K562 (cell line): ENCODE measurements at regions not wholly inside any gene's neighbourhood (a gene's known extent, or its start where the extent isn't known, plus 50 kb on each side); places are given as distances from the start of the nearest gene placed in this dataset.

Experiments used
- BRD4 ChIP-seq: fragments of 200-600 bp; sonication (generic); IDR thresholded peaks from 2 replicates; pipeline ENCODE4 v1.6.1; 2017; ENCODE audit warnings: inconsistent platforms
- CHD7 ChIP-seq: fragments of 200-600 bp; sonication (generic); IDR thresholded peaks from one replicate; pipeline ENCODE4 v1.6.1; 2012; ENCODE audit warnings: mild to moderate bottlenecking, low read depth, low read length, inconsistent platforms

DNA sequence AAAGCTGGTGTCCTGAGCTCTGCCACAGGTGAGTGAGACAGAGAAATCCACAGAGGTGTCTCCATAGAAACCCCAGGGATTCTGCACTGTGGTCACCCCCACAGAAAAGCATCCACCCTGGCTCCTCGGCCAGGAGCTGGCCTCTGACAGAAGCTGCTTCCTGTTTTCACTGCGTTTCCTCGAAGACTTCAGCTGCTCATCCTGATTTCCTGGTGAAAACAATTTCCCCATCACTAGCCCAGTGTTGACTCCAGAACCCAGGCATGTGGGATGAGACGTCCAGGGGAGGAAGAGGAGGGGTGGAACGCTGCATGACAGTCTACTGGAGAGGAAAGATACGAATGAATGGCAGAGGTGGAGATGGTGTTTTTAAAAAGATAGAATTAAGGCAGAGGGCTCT lies 60.3 kb upstream of the GPR45 start (continued):
- no peak for TF ChIP-seq CHD7
- TF ChIP-seq BRD4, result no peak
- TF ChIP-seq, all 486 proteins: peak for 0
